Amniotic stem cell (primary cell): ENCODE measurements at regions not wholly inside any gene's neighbourhood (a gene's known extent, or its start where the extent isn't known, plus 50 kb on each side); places are given as distances from the start of the nearest gene placed in this dataset.
"Not testable (repeated sequence)": the region's sequence is repeated elsewhere in the genome, so short reads cannot be mapped to it uniquely, and the experiment has no call there.

Experiments used
- DNase-seq: peaks from one replicate; lab custom pipeline; 2025; lab: John Stamatoyannopoulos, UW

GRCh38 chr1:219433496-219434131, 179.3 kb downstream of the ZC3H11B start:
- DNase-seq: no peak

- DNase-seq: no peak
Observed at GRCh38 chr1:219433001-219433400, 179.9 kb downstream of the ZC3H11B start.

- no peak for DNase-seq
Observed at GRCh38 chr1:219432191-219432606, 180.7 kb downstream of the ZC3H11B start.

- DNase-seq: no peak
Observed at GRCh38 chr1:219430419-219430818, 182.5 kb downstream of the ZC3H11B start.

GRCh38 chr1:219428651-219429050, 184.3 kb downstream of the ZC3H11B start:
- DNase-seq: no peak

- DNase-seq: no peak
Observed at GRCh38 chr1:219427989-219428388, 184.9 kb downstream of the ZC3H11B start.

- DNase-seq: no peak
Observed at GRCh38 chr1:219427403-219427802, 185.5 kb downstream of the ZC3H11B start.

- no peak for DNase-seq
Observed at GRCh38 chr1:219422811-219423598, 189.9 kb downstream of the ZC3H11B start.

- DNase-seq: no peak
Observed at GRCh38 chr1:219420913-219421312, 192.0 kb downstream of the ZC3H11B start.

- no peak for DNase-seq
Observed at GRCh38 chr1:219419860-219420259, 193.0 kb downstream of the ZC3H11B start.

- DNase-seq: no peak
Observed at GRCh38 chr1:219419065-219419464, 193.8 kb downstream of the ZC3H11B start.

- DNase-seq: no peak
Observed at GRCh38 chr1:219417610-219418009, 195.3 kb downstream of the ZC3H11B start.

GRCh38 chr1:219416598-219417238, 196.2 kb downstream of the ZC3H11B start:
- no peak for DNase-seq

GRCh38 chr1:219415915-219416314, 197.0 kb downstream of the ZC3H11B start:
- no peak for DNase-seq

- DNase-seq: no peak
Observed at GRCh38 chr1:219415433-219415832, 197.5 kb downstream of the ZC3H11B start.

- no peak for DNase-seq
Observed at GRCh38 chr1:219414250-219414649, 198.7 kb downstream of the ZC3H11B start.

- DNase-seq: no peak
Observed at GRCh38 chr1:219413536-219413935, 199.4 kb downstream of the ZC3H11B start.

- no peak for DNase-seq
Observed at GRCh38 chr1:219412772-219413171, 200.1 kb downstream of the ZC3H11B start.

GRCh38 chr1:219410721-219411120, 202.2 kb downstream of the ZC3H11B start:
- DNase-seq: not testable (repeated sequence)

- no peak for DNase-seq
Observed at GRCh38 chr1:219405531-219406331, 207.2 kb downstream of the ZC3H11B start.

GRCh38 chr1:219404629-219405028, 208.3 kb downstream of the ZC3H11B start:
- no peak for DNase-seq

GRCh38 chr1:219402925-219403324, 210.0 kb downstream of the ZC3H11B start:
- DNase-seq: no peak
